GM12878 (cell line): ENCODE measurements at regions not wholly inside any gene's neighbourhood (a gene's known extent, or its start where the extent isn't known, plus 50 kb on each side); places are given as distances from the start of the nearest gene placed in this dataset.

ENCODE experiments used
- ATAC-seq: fragments of 200-7000 bp; cut with Tn5 transposase; 3 replicates; pipeline ENCODE4 v1.9.1; 2020; ENCODE audit warnings: mild to moderate bottlenecking, moderate library complexity
- BruUV-seq: library from RNA; stranded (reverse); fragments of 400-500 nt; replicated peaks from 2 replicates; lab custom pipeline; 2021; lab: Mats Ljungman, UMichigan
- CTCF ChIA-PET: fragments of 300-600 bp; sonication (Branson Sonifier 250); formaldehyde crosslinking; extraction: SDS; loops from one replicate; lab custom pipeline; 2021; ENCODE audit warnings: inconsistent platforms; lab: Yijun Ruan, JAX
- POLR2A ChIA-PET: fragments of 350-600 bp; formaldehyde crosslinking; extraction: SDS; loops from one replicate; lab custom pipeline; 2021; ENCODE audit warnings: inconsistent platforms; lab: Charles Lee
- RAD21 ChIA-PET: fragments of 300-600 bp; sonication (Branson Sonifier 250); formaldehyde crosslinking; loops from one replicate; lab custom pipeline; 2023; ENCODE audit warnings: antibody characterized with exemption; ENCODE audit not compliant: unreplicated experiment; lab: Charles Lee
- SMC1A ChIA-PET: fragments of 300-600 bp; sonication (Branson Sonifier 250); formaldehyde crosslinking; loops from one replicate; lab custom pipeline; 2023; ENCODE audit not compliant: unreplicated experiment, uncharacterized antibody; lab: Charles Lee
- DNase-seq: peaks from one replicate; pipeline ENCODE4 v3.0.0-alpha.2; 2011; ENCODE audit warnings: low read depth, low spot score
- FAIRE-seq: peaks from 3 replicates; lab custom pipeline; 2011; peaks lifted over from hg19 to GRCh38; lab: Jason Lieb, UNC
- H2AFZ ChIP-seq: 2 replicates; pipeline ENCODE4 v1.6.0; 2011; ENCODE audit warnings: low read depth, low read length, control low read depth; ENCODE audit not compliant: control insufficient read depth
- H3K27ac ChIP-seq: 2 replicates; pipeline ENCODE4 v1.5.1; 2011; ENCODE audit warnings: control low read depth; ENCODE audit not compliant: control insufficient read depth, insufficient read depth
- H3K27me3 ChIP-seq, 2 experiments: replicated peaks in 1 of 2; 2 replicates each; pipeline versions ENCODE4 v1.6.0 to v1.6.1; 2011; ENCODE audit warnings: low read length in 1 of 2; ENCODE audit not compliant: control insufficient read depth in 2 of 2, insufficient read depth in 2 of 2
- H3K36me3 ChIP-seq, 2 experiments: 2 replicates each; pipeline ENCODE4 v1.5.1; 2011; ENCODE audit warnings: low read length in 1 of 2; ENCODE audit not compliant: control insufficient read depth in 2 of 2, insufficient read depth in 2 of 2
- H3K4me1 ChIP-seq: 2 replicates; pipeline ENCODE4 v1.6.1; 2011; ENCODE audit warnings: mild to moderate bottlenecking, low read length, moderate library complexity, mixed read lengths; ENCODE audit not compliant: control insufficient read depth, insufficient read depth
- H3K4me2 ChIP-seq: 2 replicates; pipeline ENCODE4 v1.6.0; 2011; ENCODE audit warnings: control low read depth; ENCODE audit not compliant: control insufficient read depth, insufficient read depth
- H3K4me3 ChIP-seq: fragments of 200-600 bp; sonication (generic); 2 replicates; pipeline ENCODE4 v1.5.1; 2016
- H3K79me2 ChIP-seq: 2 replicates; pipeline ENCODE4 v1.6.0; 2011; ENCODE audit warnings: low read length; ENCODE audit not compliant: control insufficient read depth, insufficient read depth
- H3K9ac ChIP-seq: 2 replicates; pipeline ENCODE4 v1.8.0; 2011; ENCODE audit warnings: low read length, control low read depth, mixed read lengths; ENCODE audit not compliant: control insufficient read depth, insufficient read depth
- H3K9me3 ChIP-seq: replicated peaks from 3 replicates; pipeline ENCODE4 v1.5.1; 2011; ENCODE audit warnings: mild to moderate bottlenecking, low read length; ENCODE audit not compliant: control insufficient read depth, insufficient read depth
- H4K20me1 ChIP-seq: 2 replicates; pipeline ENCODE4 v1.6.0; 2011; ENCODE audit not compliant: control insufficient read depth, insufficient read depth
- SUPT20H ChIP-seq: IDR thresholded peaks from 2 replicates; pipeline ENCODE4 v1.6.1; 2011; ENCODE audit warnings: low read depth, mild to moderate bottlenecking, low read length, moderate library complexity, borderline replicate concordance; ENCODE audit not compliant: control insufficient read depth
- TARDBP ChIP-seq: IDR thresholded peaks from 2 replicates; pipeline ENCODE4 v1.6.1; 2016; ENCODE audit warnings: borderline replicate concordance
- TCF7 ChIP-seq: IDR thresholded peaks from 2 replicates; pipeline ENCODE4 v1.6.1; 2014; ENCODE audit warnings: antibody characterized with exemption, borderline replicate concordance
- WGBS: methylation state at CpG from one replicate; pipeline ENCODE4 v1.1.6; 2016; ENCODE audit warnings: low lambda C conversion rate; ENCODE audit not compliant: insufficient replicate concordance, insufficient coverage; ENCODE audit errors: missing lambda C conversion rate; 5-methylcytosine and 5-hydroxymethylcytosine counted together
- in situ Hi-C: fragments of 300-500 bp; cut with MboI; formaldehyde crosslinking; loops from 9 replicates; pipeline ENCODE4 v1.14.3; 2018; ENCODE audit warnings: mixed read lengths
- intact Hi-C: fragments of 100-400 bp; cut with micrococcal nuclease; formaldehyde crosslinking; loops from one replicate; pipeline ENCODE4 v1.14.2; 2022; ENCODE audit not compliant: unreplicated experiment

GRCh38 chr21:35945089-35945671 lies 115.1 kb downstream of the SETD4 start (continued):
- no peak for TF ChIP-seq TARDBP

- no peaks in the 10 kb centered on the region for H3K36me3 ChIP-seq
- no peaks in the 10 kb centered on the region; a peak in 1 of 4 replicates for H3K27me3 ChIP-seq
- DNase-seq = no peak
- H3K4me2 ChIP-seq = no peak overlapping the region
- intact Hi-C loops (loop anchor here (10.0 kb wide), 1 partner anchor 171 kb away; no protein-coding TSS in a partner anchor), in situ Hi-C loops (no loop called here)
- no peak for FAIRE-seq
- 52% methylated on average over 3 of the region's 3 CpGs for WGBS
- RAD21 ChIA-PET = no interaction called here
- H3K9ac ChIP-seq = no peak overlapping the region
- CTCF ChIA-PET = interaction anchor here (1.3 to 1.4 kb wide), 2 partner anchors 10 to 85 kb away, joined by 3 read pairs; no protein-coding TSS in a partner anchor
- no peak overlapping the region for H3K27ac ChIP-seq
- no peaks in the 10 kb centered on the region for H3K9me3 ChIP-seq
- no TSS peak for BruUV-seq
- H3K79me2 ChIP-seq = no peaks in the 10 kb centered on the region
- no peak for ATAC-seq
- no peak overlapping the region for H2AFZ ChIP-seq
- H3K4me1 ChIP-seq = no peaks in the 10 kb centered on the region
- TF ChIP-seq TCF7 (no peak), SUPT20H (no peak)
- POLR2A ChIA-PET = no interaction called here
- SMC1A ChIA-PET = no interaction called here
- H3K4me3 ChIP-seq = no peak overlapping the region
- H4K20me1 ChIP-seq = no peaks in the 10 kb centered on the region
Observed at GRCh38 chr21:35943752-35944151, 116.6 kb downstream of the SETD4 start.
